ENCODE measurements at regions not wholly inside any gene's neighbourhood (a gene's known extent, or its start where the extent isn't known, plus 50 kb on each side); places are given as distances from the start of the nearest gene placed in this dataset.

DNA sequence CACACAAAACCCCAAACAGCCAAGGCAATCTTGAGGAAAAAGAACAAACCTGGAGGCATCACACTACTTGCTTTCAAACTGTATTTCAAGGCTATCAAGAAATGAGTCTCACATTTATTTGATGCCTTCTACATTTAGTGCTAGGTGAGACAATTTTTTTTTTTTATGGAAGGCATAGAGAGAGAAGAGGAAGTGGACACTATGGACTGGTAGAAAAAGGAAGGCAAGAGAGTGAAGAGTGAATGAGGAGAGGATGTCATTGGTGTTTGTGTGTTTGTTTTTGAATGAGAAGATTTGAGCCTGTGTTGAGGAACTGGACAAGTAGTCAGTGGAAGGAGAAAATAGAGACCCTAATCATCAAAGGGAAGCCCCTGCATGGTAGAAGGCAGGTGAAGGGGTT is 182.0 kb upstream of the JAG1 start:
- DNase-seq = no peak
- Histone ChIP-seq H4K20me1 (ENCODE audit: insufficient read depth, low read length) (no peaks in the 10 kb centered on the region), H3K4ac (ENCODE audit: low read depth, low read length) (no peak overlapping the region), H3K18ac (ENCODE audit: low read depth, low read length) (no peak overlapping the region), H3K9me1 (ENCODE audit: insufficient read depth, low read length) (peaks cover 4% of the 10 kb centered on the region; the same call in 1 of the 2 replicates), H4K8ac (ENCODE audit: low read depth in 2 of 2, low read length in 2 of 2) (no peak overlapping the region), H3K27ac (ENCODE audit: insufficient read depth, low read length) (no peak overlapping the region), H3K79me1 (ENCODE audit: low read depth in 1 of 2, low read length in 2 of 2) (no peaks in the 10 kb centered on the region), H3K4me3 (ENCODE audit: insufficient read depth, low read depth, low read length) (no peak overlapping the region), H3K4me1 (ENCODE audit: control insufficient read depth, insufficient read depth, low read length) (peaks cover 2% of the 10 kb centered on the region; the same call in 1 of the 2 replicates), H3K9me3 (ENCODE audit: control insufficient read depth, insufficient read depth, low read length) (no peaks in the 10 kb centered on the region), H4K91ac (ENCODE audit: insufficient read depth, low read depth, low read length) (no peak overlapping the region), H3K27me3 (ENCODE audit: control insufficient read depth, insufficient read depth, low read length) (no peaks in the 10 kb centered on the region; the same call in 1 of the 2 replicates), H2AFZ (replicated peaks; ENCODE audit: low read length, poor library complexity) (no peak overlapping the region), H4K5ac (ENCODE audit: low read depth, low read length) (no peak overlapping the region), H2AK9ac (replicated peaks; ENCODE audit: low read depth, low read length, poor library complexity) (no peak overlapping the region), H3K14ac (replicated peaks; ENCODE audit: low read depth, low read length) (no peak overlapping the region), H2AK5ac (ENCODE audit: low read depth, low read length) (no peak overlapping the region), H2BK15ac (ENCODE audit: low read depth, low read length) (no peak overlapping the region), H2BK20ac (ENCODE audit: low read depth, low read length) (no peak overlapping the region), H3K9ac (ENCODE audit: low read depth, low read length) (no peak overlapping the region), H2BK120ac (ENCODE audit: low read depth, low read length) (no peak overlapping the region), H3K23ac (ENCODE audit: low read depth, low read length) (no peak overlapping the region), H3K4me2 (ENCODE audit: low read depth, low read length) (no peak overlapping the region), H3K56ac (ENCODE audit: extremely low read depth, insufficient read depth, low read length) (no peak overlapping the region), H2BK5ac (ENCODE audit: low read depth, low read length, poor library complexity, severe bottlenecking) (no peak overlapping the region), H3K36me3 (ENCODE audit: control insufficient read depth, insufficient read depth, low read length) (no peaks in the 10 kb centered on the region)
- intact Hi-C loops (cut with micrococcal nuclease) = no loop called here
- CTCF ChIA-PET = no interaction called here
- dilution Hi-C loops (cut with HindIII; ENCODE audit: low sequenced_read_pairs, unreplicated experiment) = no loop called here
- no peak for ATAC-seq (ENCODE audit: low read depth)
- in situ Hi-C loops (cut with MboI; ENCODE audit: low sequenced_read_pairs) = no loop called here
- BruUV-seq (replicated peaks) = no TSS peak
- POLR2A ChIA-PET (ENCODE audit: unreplicated experiment) = no interaction called here
- no peak for TF ChIP-seq SMC3 (IDR thresholded peaks at IDR 0.05; ENCODE audit: low read depth, low read length)
- TF ChIP-seq NFE2L2 (IDR thresholded peaks at IDR 0.05; ENCODE audit: low read depth, low read length) = no peak
- TF ChIP-seq, protein P1, sequence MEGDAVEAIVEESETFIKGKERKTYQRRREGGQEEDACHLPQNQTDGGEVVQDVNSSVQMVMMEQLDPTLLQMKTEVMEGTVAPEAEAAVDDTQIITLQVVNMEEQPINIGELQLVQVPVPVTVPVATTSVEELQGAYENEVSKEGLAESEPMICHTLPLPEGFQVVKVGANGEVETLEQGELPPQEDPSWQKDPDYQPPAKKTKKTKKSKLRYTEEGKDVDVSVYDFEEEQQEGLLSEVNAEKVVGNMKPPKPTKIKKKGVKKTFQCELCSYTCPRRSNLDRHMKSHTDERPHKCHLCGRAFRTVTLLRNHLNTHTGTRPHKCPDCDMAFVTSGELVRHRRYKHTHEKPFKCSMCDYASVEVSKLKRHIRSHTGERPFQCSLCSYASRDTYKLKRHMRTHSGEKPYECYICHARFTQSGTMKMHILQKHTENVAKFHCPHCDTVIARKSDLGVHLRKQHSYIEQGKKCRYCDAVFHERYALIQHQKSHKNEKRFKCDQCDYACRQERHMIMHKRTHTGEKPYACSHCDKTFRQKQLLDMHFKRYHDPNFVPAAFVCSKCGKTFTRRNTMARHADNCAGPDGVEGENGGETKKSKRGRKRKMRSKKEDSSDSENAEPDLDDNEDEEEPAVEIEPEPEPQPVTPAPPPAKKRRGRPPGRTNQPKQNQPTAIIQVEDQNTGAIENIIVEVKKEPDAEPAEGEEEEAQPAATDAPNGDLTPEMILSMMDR (conservative IDR thresholded peaks at IDR 0.05; ENCODE audit: low read depth, low read length) = no peak
- no peak for TF ChIP-seq RCOR1 (IDR thresholded peaks at IDR 0.05; ENCODE audit: insufficient replicate concordance, low read length)
- TF ChIP-seq BHLHE40 (IDR thresholded peaks at IDR 0.05; ENCODE audit: low read depth, low read length) = no peak
- TF ChIP-seq RFX5 (IDR thresholded peaks at IDR 0.05; ENCODE audit: low read depth, low read length) = no peak
- TF ChIP-seq POLR2A (IDR thresholded peaks at IDR 0.05; ENCODE audit: low read depth, low read length) = no peak
- no peak for TF ChIP-seq FOS (IDR thresholded peaks at IDR 0.05; ENCODE audit: low read depth, low read length)
- TF ChIP-seq MAZ (IDR thresholded peaks at IDR 0.05; ENCODE audit: borderline replicate concordance, low read depth, low read length) = no peak
- no peak for TF ChIP-seq MAFK (IDR thresholded peaks at IDR 0.05; ENCODE audit: low read depth, low read length)
- TF ChIP-seq, protein P2, sequence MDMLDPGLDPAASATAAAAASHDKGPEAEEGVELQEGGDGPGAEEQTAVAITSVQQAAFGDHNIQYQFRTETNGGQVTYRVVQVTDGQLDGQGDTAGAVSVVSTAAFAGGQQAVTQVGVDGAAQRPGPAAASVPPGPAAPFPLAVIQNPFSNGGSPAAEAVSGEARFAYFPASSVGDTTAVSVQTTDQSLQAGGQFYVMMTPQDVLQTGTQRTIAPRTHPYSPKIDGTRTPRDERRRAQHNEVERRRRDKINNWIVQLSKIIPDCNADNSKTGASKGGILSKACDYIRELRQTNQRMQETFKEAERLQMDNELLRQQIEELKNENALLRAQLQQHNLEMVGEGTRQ (IDR thresholded peaks at IDR 0.05; ENCODE audit: low read depth, low read length) = no peak
- TF ChIP-seq CEBPB (IDR thresholded peaks at IDR 0.05; ENCODE audit: low read depth, low read length) = no peak
- TF ChIP-seq, protein P3, sequence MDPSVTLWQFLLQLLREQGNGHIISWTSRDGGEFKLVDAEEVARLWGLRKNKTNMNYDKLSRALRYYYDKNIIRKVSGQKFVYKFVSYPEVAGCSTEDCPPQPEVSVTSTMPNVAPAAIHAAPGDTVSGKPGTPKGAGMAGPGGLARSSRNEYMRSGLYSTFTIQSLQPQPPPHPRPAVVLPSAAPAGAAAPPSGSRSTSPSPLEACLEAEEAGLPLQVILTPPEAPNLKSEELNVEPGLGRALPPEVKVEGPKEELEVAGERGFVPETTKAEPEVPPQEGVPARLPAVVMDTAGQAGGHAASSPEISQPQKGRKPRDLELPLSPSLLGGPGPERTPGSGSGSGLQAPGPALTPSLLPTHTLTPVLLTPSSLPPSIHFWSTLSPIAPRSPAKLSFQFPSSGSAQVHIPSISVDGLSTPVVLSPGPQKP (IDR thresholded peaks at IDR 0.05; ENCODE audit: borderline replicate concordance, low read depth, low read length) = no peak
- no peak for TF ChIP-seq RAD21 (IDR thresholded peaks at IDR 0.05; ENCODE audit: low read length)
- no peak for TF ChIP-seq MXI1 (IDR thresholded peaks at IDR 0.05; ENCODE audit: borderline replicate concordance, low read depth, low read length)
- TF ChIP-seq CHD1 (IDR thresholded peaks at IDR 0.05; ENCODE audit: low read depth, low read length) = no peak
